IPS DF 4.7 (cell line): ENCODE measurements at regions not wholly inside any gene's neighbourhood (a gene's known extent, or its start where the extent isn't known, plus 50 kb on each side); places are given as distances from the start of the nearest gene placed in this dataset.

Source experiments
- DNase-seq: peaks from one replicate; pipeline ENCODE4 v3.0.0-alpha.2; 2013; ENCODE audit warnings: low spot score; ENCODE audit errors: extremely low read depth

DNA sequence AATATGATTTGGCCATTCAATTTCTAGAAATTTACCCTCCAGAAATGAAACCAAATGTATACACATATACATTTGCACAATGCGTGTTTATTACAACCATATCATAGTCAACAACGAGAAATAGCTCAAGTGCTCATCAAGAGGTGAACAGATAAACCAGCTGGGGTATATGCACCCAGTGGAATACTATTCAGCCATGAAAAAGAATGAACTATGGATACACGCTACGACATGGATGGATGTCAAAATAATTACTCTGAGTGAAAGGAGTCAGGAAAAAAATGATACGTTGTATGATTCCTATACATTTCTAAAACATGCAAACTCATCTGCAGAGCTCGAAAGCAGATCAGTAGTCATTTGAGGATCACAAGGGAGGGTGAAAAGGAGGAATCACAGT is 441.5 kb upstream of the ADAMTS16 start:
- DNase-seq = no peak

GRCh38 chr5:4699592-4699991 is 440.5 kb upstream of the ADAMTS16 start:
- no peak for DNase-seq

GRCh38 chr5:4700069-4700468 is 440.1 kb upstream of the ADAMTS16 start:
- DNase-seq = no peak

GRCh38 chr5:4700871-4701270 is 439.3 kb upstream of the ADAMTS16 start:
- no peak for DNase-seq

- DNase-seq = no peak
These were observed 436.1 kb upstream of the ADAMTS16 start for GRCh38 chr5:4703931-4704458.

GRCh38 chr5:4704951-4705350 is 435.2 kb upstream of the ADAMTS16 start:
- no peak for DNase-seq

GRCh38 chr5:4716781-4717180 is 423.3 kb upstream of the ADAMTS16 start:
- no peak for DNase-seq

DNA sequence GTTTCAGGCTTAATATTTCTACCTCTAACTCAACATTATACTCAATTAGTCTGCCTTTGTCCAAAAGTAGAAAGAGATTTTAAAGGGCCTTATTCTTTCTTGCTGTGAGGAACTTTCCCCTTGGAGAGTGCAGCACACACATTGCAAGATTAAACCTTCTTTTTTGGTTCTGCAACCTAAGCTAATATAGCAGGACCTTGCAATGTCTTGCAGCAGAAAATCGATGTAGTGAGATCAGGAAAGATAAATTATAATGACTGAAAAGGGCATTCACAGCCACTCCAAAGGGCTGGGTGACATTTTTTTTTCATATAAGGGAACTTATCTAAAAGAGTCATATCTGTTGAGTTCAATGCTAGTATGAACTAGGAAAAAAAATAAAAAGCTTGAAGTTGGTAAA is 422.7 kb upstream of the ADAMTS16 start:
- DNase-seq = no peak

- no peak for DNase-seq
These were observed 419.3 kb upstream of the ADAMTS16 start for GRCh38 chr5:4720831-4721230.

GRCh38 chr5:4722886-4723285 is 417.2 kb upstream of the ADAMTS16 start:
- DNase-seq = no peak

- DNase-seq = no peak
These were observed 414.5 kb upstream of the ADAMTS16 start for GRCh38 chr5:4725594-4725993.

- DNase-seq = no peak
These were observed 409.9 kb upstream of the ADAMTS16 start for GRCh38 chr5:4730279-4730678.

- DNase-seq = no peak
These were observed 405.8 kb upstream of the ADAMTS16 start for GRCh38 chr5:4734348-4734747.

GRCh38 chr5:4735261-4735660 is 404.9 kb upstream of the ADAMTS16 start:
- no peak for DNase-seq

DNA sequence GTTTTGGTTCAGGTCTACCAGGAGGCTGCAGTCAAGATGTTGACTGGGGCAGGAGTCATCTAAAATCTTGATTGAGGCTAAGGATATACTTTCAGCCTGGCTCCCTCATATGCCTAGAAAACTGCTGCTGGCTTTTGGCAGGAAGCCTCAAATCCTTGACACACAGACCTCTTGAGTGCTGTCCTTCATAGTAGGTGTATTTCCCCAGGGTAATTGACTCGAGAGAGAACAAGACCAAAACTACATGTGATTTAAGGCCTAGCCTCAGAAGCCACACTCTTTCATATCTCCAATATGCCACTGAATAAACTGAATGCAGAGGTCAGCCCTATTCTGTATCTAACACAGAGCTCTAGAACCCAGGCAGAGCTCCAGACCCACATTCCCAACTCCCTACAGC is 402.3 kb upstream of the ADAMTS16 start:
- no peak for DNase-seq

GRCh38 chr5:4738298-4738697 is 401.8 kb upstream of the ADAMTS16 start:
- DNase-seq = no peak

DNA sequence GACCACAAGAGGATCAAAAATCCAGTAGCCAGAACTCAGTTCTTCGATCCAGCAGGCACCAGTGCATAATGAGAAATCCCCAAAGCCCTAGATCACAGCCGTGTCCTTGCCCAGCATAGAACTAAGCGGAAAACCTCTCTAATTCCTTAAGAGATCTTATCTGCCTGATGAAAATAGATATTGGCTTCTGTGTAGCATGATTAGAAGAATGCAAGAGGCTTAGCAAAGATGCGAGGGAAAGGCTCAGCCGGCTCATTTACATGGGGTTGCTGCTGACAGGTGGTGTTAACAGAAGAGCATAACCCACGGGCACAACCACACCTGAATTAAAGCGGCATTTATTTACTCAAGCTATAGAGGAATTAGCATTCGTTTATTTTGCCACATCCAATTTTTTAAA is 400.0 kb upstream of the ADAMTS16 start:
- DNase-seq = no peak

DNA sequence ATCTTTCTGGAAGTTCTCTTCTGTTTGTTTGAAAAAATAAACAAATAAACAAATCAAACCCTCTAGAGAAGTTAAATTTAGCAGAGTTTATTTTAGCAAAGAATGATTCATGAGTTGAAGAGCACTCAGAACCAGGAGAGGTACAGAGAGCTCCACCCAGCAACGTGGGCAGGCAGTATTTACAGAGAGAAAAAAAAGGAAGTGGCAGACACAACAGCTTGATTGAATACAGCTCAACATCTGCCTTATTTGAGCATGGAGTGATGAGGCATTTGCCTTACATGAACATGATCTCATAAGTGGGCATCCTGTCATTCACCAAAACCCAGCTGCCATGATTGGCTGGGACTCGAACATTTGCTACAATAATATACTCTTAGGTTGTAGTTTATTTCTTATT is 381.6 kb upstream of the ADAMTS16 start:
- no peak for DNase-seq

GRCh38 chr5:4758996-4759395 is 381.1 kb upstream of the ADAMTS16 start:
- DNase-seq = no peak

DNA sequence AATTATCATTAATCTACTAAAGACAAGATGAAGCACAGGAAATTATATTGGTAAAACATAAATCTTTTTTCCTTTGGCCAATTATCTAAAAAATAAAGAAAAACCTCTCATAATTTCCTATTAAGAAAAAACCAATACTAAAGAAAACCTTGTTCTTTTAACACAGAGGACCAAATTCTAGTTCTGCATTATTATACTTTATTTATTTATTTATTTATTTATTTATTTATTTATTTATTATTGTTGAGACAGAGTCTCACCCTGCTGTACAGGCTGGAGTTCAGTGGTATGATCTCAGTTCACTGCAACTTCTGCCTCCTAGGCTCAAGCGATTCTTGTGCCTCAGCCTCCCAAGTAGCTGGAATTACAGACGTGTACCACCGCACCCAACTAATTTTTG is 377.8 kb upstream of the ADAMTS16 start:
- DNase-seq = no peak

DNA sequence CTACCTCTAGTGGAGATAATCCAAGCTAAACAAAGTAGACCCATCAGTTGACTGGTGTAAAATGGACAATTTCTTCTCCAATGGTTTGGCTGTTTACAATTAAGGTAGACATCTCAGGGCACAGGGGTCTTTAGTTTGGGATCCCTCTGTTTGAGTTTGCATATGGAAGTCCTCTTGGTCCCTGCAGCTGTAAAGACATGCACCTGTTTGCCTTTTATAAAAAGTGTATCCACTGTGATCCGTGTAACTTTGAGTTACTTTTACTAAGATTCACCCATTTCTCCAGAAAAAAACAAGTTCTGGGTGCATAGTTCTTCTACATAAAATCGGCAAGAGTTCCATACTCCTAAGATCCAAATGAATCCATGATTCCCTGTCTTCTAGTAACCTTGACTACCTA is 374.7 kb upstream of the ADAMTS16 start:
- no peak for DNase-seq

DNA sequence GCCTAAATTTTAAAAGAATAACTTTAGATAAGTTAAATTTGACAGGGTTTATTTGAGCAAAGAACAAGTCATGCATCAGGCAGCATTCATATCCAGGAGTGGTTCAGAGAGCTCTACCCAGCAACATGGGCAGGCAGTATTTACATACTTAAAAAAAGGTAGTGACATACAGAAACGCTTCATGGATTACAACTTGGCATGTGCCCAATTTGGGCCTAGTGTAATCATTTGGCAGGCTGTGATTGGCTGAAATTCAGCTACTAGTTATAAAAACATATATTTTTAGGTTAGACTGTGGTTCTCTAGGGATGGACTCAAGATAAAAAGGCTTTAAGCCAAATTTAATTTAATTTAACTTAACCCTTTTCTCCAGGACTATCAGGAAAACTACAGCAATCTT is 374.0 kb upstream of the ADAMTS16 start:
- no peak for DNase-seq

GRCh38 chr5:4772591-4772990 is 367.5 kb upstream of the ADAMTS16 start:
- DNase-seq = no peak

DNA sequence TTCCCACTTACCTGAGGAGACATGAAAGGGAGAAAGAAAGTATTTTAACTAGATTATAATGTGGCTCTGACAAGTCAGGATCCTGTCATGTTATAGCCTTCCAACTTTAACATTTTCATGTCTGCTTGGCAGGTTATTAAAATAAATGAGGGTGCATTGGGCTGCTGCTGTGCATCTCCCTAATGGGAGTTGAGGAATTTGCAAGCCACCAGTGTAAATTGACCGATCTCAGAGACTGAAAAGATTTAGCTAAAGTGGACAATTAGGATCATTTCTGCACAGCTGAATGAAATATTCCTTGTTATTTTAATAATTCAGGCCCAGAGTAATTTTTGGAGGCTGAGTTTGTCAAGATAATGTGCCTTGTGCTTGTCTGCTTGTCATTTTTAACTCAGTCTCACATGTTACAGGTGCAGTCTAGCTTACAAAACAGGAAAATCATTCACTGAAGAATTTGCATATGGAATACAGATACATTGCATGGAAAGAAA is 366.3 kb upstream of the ADAMTS16 start:
- DNase-seq = no peak
